Fibroblast of lung (primary cell): ENCODE measurements at regions not wholly inside any gene's neighbourhood (a gene's known extent, or its start where the extent isn't known, plus 50 kb on each side); places are given as distances from the start of the nearest gene placed in this dataset.

Experiments used
- CTCF ChIP-seq, 2 donors: IDR thresholded peaks in 1 of 2; conservative IDR thresholded peaks in 1 of 2; 1 replicate in 1 of 2; 2 replicates in 1 of 2; pipeline ENCODE4 v1.5.1; 2011 to 2012; ENCODE audit warnings: low read length in 2 of 2, control low read depth in 1 of 2, inconsistent platforms in 1 of 2, low read depth in 1 of 2, mild to moderate bottlenecking in 1 of 2
- EZH2 ChIP-seq: IDR thresholded peaks from 2 replicates; pipeline ENCODE4 v1.5.1; 2012; ENCODE audit warnings: low read length, control low read depth, mild to moderate bottlenecking; ENCODE audit errors: missing control alignments

GRCh38 chr11:81897639-81898038, 836.0 kb downstream of the FAM181B start:
- TF ChIP-seq CTCF (conservative IDR thresholded peaks at IDR 0.05 in 1 of 2, IDR thresholded peaks at IDR 0.05 in 1 of 2; ENCODE audit: low read depth in 1 of 2, low read length in 2 of 2) (no peak), EZH2 (no peak)
